ENCODE measurements at regions not wholly inside any gene's neighbourhood (a gene's known extent, or its start where the extent isn't known, plus 50 kb on each side); places are given as distances from the start of the nearest gene placed in this dataset.

DNA sequence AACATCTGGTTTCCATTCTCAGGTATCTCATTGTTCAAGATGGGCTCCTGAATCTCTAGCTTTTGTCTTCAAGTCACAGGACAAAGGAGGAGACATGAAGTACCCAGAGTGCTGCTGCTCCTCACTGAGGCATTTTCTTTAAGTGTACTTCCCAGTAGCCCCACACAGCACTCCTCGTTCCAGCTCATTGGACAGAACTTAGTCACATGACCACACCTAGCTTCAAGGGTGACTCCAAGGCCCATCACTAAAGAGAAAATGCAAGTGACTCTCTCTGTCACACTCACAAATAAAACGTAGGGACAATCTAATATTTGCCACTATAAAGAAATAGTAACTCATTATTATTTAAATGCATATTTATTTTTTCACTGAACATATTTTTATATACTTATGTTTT, 58.3 kb upstream of the NEUROD6 start:
- no CpG with 5 or more reads among the region's 2 CpGs for WGBS (ENCODE audit: insufficient coverage, insufficient read length)
- no peaks in the 10 kb centered on the region for H3K9me3 ChIP-seq (ENCODE audit: control insufficient read depth, insufficient read depth, low read length)

DNA sequence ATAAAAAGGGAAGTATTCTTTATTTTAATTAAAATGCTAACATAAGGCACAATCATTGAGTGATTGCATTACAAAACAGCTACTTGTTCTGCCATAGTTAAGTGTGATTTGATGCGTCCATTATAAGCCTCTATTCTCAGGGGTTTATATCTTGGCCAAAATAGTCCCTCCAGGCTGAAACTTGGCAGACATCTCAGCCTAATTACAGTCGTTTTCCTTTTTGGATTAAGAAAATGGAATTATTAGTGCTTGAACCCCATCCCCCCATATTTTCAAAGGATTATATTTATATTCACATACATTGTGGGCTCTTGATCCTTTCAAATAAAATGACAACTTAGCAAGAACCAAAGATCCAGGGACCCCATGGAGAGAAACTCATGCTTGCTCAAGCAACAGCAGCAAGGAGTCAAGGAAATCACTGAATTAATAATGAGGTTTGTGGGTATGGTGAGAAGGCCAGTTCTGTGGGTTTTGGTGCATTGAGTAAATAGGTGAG, 66.7 kb upstream of the NEUROD6 start:
- Histone ChIP-seq H3K9me3 (ENCODE audit: control insufficient read depth, insufficient read depth, low read length) (no peaks in the 10 kb centered on the region), H3K4me1 (ENCODE audit: control insufficient read depth, insufficient read depth, low read length) (no peaks in the 10 kb centered on the region), H3K27ac (ENCODE audit: low read length) (no peak overlapping the region), H3K4me3 (ENCODE audit: low read length) (no peak overlapping the region), H3K27me3 (ENCODE audit: control insufficient read depth, insufficient read depth, low read length) (no peaks in the 10 kb centered on the region), H3K36me3 (ENCODE audit: control insufficient read depth, insufficient read depth, low read length) (no peaks in the 10 kb centered on the region)
- no peak for DNase-seq (ENCODE audit: low read depth, low spot score)
- WGBS (ENCODE audit: insufficient coverage, insufficient read length) = no CpG with 5 or more reads among the region's 2 CpGs

More for the DNA sequence above, 58.3 kb upstream of the NEUROD6 start:
- Histone ChIP-seq H3K27ac (ENCODE audit: low read length) (no peak overlapping the region), H3K4me1 (ENCODE audit: control insufficient read depth, insufficient read depth, low read length) (no peaks in the 10 kb centered on the region), H3K27me3 (ENCODE audit: control insufficient read depth, insufficient read depth, low read length) (no peaks in the 10 kb centered on the region), H3K4me3 (ENCODE audit: low read length) (no peak overlapping the region), H3K36me3 (ENCODE audit: control insufficient read depth, insufficient read depth, low read length) (no peaks in the 10 kb centered on the region)
- no peak for DNase-seq (ENCODE audit: low read depth, low spot score)

DNA sequence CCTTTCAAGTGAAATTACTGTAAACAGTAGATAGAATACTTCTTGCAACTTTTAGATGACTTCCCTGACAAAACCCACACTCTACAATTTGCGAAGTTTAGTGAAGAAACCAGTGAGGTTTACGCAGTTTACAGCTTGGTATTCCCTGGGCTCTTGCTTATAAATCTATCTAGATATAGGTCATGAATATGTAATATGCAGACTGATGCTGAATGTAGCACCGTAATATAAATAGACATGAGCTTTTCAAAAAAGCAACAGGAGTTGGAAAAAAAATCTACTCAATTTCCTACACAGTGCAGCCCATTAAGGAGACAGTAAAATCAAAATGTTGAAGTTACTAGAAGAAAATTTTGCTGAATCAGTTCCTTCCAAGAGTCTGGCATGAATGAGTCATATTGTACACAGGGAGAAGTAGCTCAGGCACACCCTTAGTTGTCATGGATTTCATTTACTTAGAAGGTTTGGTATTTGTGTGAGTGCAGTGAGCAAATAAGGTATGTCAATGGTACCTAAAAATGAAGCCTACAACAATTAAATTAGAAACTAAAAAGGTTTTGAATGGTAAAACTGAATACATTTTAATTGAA, 67.7 kb upstream of the NEUROD6 start:
- no peaks in the 10 kb centered on the region for H3K4me1 ChIP-seq (ENCODE audit: control insufficient read depth, insufficient read depth, low read length)
- no peak overlapping the region for H3K27ac ChIP-seq (ENCODE audit: low read length)
- DNase-seq (ENCODE audit: low read depth, low spot score) = no peak
- WGBS (ENCODE audit: insufficient coverage, insufficient read length) = no CpG with 5 or more reads among the region's 3 CpGs
- H3K4me3 ChIP-seq (ENCODE audit: low read length) = no peak overlapping the region
- H3K9me3 ChIP-seq (ENCODE audit: control insufficient read depth, insufficient read depth, low read length) = no peaks in the 10 kb centered on the region
- no peaks in the 10 kb centered on the region for H3K36me3 ChIP-seq (ENCODE audit: control insufficient read depth, insufficient read depth, low read length)
- no peaks in the 10 kb centered on the region for H3K27me3 ChIP-seq (ENCODE audit: control insufficient read depth, insufficient read depth, low read length)

DNA sequence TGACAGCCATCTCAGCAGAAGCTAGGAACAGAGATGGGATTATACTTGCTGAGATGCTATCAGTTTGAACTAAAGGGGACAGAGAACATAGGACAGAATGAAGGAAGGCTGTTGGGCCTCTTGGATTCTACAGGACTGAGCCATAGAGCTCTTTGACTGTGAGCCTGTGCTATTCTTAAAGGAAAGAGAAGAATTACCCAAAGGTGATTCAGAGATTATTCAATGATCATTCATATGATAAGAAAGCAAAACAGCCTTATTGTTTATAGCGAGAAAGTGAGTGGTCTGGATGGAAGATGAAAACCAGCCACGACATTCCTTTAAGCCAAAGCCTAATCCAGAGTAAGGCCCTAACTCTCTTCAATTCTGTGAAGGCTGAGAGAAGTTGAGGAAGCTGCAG, 69.7 kb upstream of the NEUROD6 start:
- Histone ChIP-seq H3K4me1 (ENCODE audit: control insufficient read depth, insufficient read depth, low read length) (no peaks in the 10 kb centered on the region), H3K4me3 (ENCODE audit: low read length) (no peak overlapping the region), H3K27me3 (ENCODE audit: control insufficient read depth, insufficient read depth, low read length) (no peaks in the 10 kb centered on the region), H3K27ac (ENCODE audit: low read length) (no peak overlapping the region), H3K9me3 (ENCODE audit: control insufficient read depth, insufficient read depth, low read length) (no peaks in the 10 kb centered on the region), H3K36me3 (ENCODE audit: control insufficient read depth, insufficient read depth, low read length) (no peaks in the 10 kb centered on the region)
- WGBS (ENCODE audit: insufficient coverage, insufficient read length) = no CpG with 5 or more reads among the region's 2 CpGs
- no peak for DNase-seq (ENCODE audit: low read depth, low spot score)

DNA sequence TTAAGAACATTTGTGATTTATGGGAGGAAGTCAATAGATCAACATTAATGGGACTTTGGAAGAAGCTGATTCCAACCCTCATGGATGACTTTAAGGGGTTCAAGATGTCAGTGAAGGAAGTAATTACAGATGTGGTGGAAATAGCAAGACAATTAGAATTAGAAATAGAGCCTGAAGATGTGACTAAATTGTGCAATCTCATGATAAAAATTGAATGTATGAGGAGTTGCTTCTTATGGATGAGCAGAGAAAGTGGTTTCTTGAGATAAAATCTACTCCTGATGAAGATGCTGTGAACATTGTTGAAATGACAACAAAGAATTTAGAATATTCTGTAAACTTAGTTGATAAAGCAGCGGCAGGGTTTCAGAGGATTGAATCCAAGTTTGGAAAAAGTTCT, 70.9 kb upstream of the NEUROD6 start:
- no peaks in the 10 kb centered on the region for H3K36me3 ChIP-seq (ENCODE audit: control insufficient read depth, insufficient read depth, low read length)
- no peaks in the 10 kb centered on the region for H3K9me3 ChIP-seq (ENCODE audit: control insufficient read depth, insufficient read depth, low read length)
- no peak overlapping the region for H3K27ac ChIP-seq (ENCODE audit: low read length)
- no CpG with 5 or more reads among the region's 1 CpG for WGBS (ENCODE audit: insufficient coverage, insufficient read length)
- no peaks in the 10 kb centered on the region for H3K4me1 ChIP-seq (ENCODE audit: control insufficient read depth, insufficient read depth, low read length)
- no peak for DNase-seq (ENCODE audit: low read depth, low spot score)
- no peaks in the 10 kb centered on the region for H3K27me3 ChIP-seq (ENCODE audit: control insufficient read depth, insufficient read depth, low read length)
- no peak overlapping the region for H3K4me3 ChIP-seq (ENCODE audit: low read length)

DNA sequence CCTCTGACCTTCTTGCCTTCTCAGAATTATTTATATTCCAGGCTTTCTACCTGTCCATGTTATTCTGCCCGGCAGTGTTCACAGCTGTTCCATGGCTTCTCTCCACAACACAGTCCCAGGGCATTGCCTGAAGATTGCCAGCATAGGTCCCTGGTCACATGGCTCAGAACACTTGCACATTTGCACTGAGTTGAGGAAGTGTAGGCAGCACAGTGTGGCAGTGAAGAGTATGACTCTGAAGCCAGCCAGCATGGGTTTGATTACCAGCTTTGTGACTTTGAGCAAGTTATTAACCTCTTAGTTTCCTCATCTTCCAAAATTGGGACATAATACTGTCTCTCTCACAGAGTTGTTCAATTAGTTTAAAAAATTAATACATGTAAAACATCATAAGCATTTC, 73.2 kb upstream of the NEUROD6 start:
- no CpG with 5 or more reads among the region's 1 CpG for WGBS (ENCODE audit: insufficient coverage, insufficient read length)
- H3K27me3 ChIP-seq (ENCODE audit: control insufficient read depth, insufficient read depth, low read length) = no peaks in the 10 kb centered on the region

DNA sequence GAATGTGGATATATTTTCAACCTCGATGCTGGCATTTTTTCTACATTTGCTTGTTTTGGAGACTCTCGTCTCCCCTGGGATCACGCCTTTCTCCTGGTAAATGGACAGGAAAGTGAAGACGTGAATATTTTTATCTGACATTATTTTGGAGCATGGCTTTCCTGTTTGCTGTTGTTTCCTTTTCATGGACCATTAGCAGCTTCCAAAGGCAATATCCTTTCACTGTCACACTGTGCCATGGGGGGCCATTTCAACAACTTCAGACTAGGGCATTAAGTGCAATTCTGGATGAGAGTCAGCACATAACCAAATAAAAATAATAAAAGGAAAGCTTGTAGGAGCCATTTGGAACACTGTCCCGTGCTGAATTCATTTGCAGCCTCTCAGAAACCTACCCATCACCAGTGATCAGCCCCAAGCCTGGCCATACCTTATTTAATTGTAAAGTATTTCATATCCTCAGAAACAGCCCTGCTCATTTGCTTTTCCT, 75.9 kb upstream of the NEUROD6 start:
- Histone ChIP-seq H3K36me3 (ENCODE audit: control insufficient read depth, insufficient read depth, low read length) (no peaks in the 10 kb centered on the region), H3K9me3 (ENCODE audit: control insufficient read depth, insufficient read depth, low read length) (no peaks in the 10 kb centered on the region), H3K4me3 (ENCODE audit: low read length) (no peak overlapping the region), H3K27me3 (ENCODE audit: control insufficient read depth, insufficient read depth, low read length) (no peaks in the 10 kb centered on the region), H3K27ac (ENCODE audit: low read length) (no peak overlapping the region), H3K4me1 (ENCODE audit: control insufficient read depth, insufficient read depth, low read length) (no peaks in the 10 kb centered on the region)
- no peak for DNase-seq (ENCODE audit: low read depth, low spot score)
- no CpG with 5 or more reads among the region's 5 CpGs for WGBS (ENCODE audit: insufficient coverage, insufficient read length)

More for the DNA sequence above, 73.2 kb upstream of the NEUROD6 start:
- no peaks in the 10 kb centered on the region for H3K36me3 ChIP-seq (ENCODE audit: control insufficient read depth, insufficient read depth, low read length)
- no peak for DNase-seq (ENCODE audit: low read depth, low spot score)
- H3K4me3 ChIP-seq (ENCODE audit: low read length) = no peak overlapping the region
- H3K4me1 ChIP-seq (ENCODE audit: control insufficient read depth, insufficient read depth, low read length) = no peaks in the 10 kb centered on the region
- H3K9me3 ChIP-seq (ENCODE audit: control insufficient read depth, insufficient read depth, low read length) = no peaks in the 10 kb centered on the region
- H3K27ac ChIP-seq (ENCODE audit: low read length) = no peak overlapping the region

DNA sequence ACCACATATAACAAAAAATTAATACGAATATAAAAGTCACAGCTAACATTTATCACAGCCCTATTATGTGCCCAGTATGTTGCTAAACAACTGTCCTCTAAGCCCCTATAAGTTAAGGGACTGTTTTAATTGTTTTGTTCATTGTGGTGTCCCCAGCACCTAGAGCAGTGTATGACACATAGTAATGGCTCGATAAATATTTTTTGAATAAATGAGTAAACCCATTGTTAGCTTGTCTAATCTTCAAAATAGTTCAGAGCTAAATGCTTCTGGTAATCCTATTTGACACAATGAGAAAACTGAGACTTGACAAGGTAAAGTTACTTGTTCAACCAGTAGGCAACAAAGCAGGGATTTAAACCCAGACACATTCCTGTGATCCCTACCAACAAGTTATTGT, 78.4 kb upstream of the NEUROD6 start:
- DNase-seq (ENCODE audit: low read depth, low spot score) = no peak
- H3K9me3 ChIP-seq (ENCODE audit: control insufficient read depth, insufficient read depth, low read length) = no peaks in the 10 kb centered on the region
- no peaks in the 10 kb centered on the region for H3K36me3 ChIP-seq (ENCODE audit: control insufficient read depth, insufficient read depth, low read length)
- no peaks in the 10 kb centered on the region for H3K27me3 ChIP-seq (ENCODE audit: control insufficient read depth, insufficient read depth, low read length)
- H3K4me3 ChIP-seq (ENCODE audit: low read length) = no peak overlapping the region
- WGBS (ENCODE audit: insufficient coverage, insufficient read length) = no CpG with 5 or more reads among the region's 2 CpGs
- H3K4me1 ChIP-seq (ENCODE audit: control insufficient read depth, insufficient read depth, low read length) = no peaks in the 10 kb centered on the region
- no peak overlapping the region for H3K27ac ChIP-seq (ENCODE audit: low read length)

DNA sequence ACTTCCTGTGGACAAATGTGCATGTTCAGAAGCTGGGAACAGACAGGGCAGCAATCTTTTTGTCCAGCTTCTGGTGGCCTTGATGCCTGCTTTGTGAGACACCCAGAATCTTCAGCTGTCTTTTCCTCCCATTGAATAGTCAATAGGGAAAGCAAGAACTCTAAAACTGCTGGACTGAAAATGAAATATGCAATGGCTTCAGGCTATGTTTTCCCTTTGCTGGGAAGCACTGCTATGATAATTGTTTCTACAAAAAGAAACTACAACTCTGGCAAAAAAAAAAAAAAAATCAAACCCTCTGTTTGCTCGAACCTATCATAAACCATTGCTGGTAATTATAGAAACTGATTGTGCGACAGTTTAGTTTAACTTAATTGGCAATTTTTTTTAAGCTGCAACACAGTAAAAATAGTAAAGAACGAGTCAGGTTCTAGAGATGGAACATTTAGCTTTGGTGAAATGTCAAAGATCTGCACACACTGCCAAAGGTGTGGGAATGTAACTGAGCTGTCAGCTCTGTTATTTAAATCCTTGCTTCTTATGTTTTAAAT, 79.1 kb upstream of the NEUROD6 start:
- WGBS (ENCODE audit: insufficient coverage, insufficient read length) = no CpG with 5 or more reads among the region's 3 CpGs
- DNase-seq (ENCODE audit: low read depth, low spot score) = no peak
- no peak overlapping the region for H3K4me3 ChIP-seq (ENCODE audit: low read length)
- H3K27ac ChIP-seq (ENCODE audit: low read length) = no peak overlapping the region
- no peaks in the 10 kb centered on the region for H3K36me3 ChIP-seq (ENCODE audit: control insufficient read depth, insufficient read depth, low read length)
- H3K4me1 ChIP-seq (ENCODE audit: control insufficient read depth, insufficient read depth, low read length) = no peaks in the 10 kb centered on the region
- no peaks in the 10 kb centered on the region for H3K27me3 ChIP-seq (ENCODE audit: control insufficient read depth, insufficient read depth, low read length)
- H3K9me3 ChIP-seq (ENCODE audit: control insufficient read depth, insufficient read depth, low read length) = no peaks in the 10 kb centered on the region

DNA sequence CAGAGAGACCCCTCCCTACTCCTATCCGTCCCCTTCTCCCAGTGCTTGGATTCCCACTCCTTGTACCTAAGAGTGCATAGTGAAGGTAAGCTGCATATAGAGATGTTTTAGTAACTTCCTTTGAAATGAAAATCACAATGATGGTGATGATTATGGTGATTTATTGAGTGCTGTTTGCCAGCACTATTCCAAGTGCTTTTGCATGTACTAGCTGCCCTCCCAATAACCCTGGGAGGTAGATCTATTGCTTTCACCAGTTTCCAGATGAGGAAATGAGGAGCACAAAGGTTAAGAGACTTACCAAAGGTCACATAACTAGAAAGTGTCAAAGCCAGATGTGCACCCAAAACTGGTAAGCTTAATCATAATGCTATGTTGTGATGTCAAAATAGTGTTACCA, 80.4 kb upstream of the NEUROD6 start:
- H3K9me3 ChIP-seq (ENCODE audit: control insufficient read depth, insufficient read depth, low read length) = no peaks in the 10 kb centered on the region
- H3K4me3 ChIP-seq (ENCODE audit: low read length) = no peak overlapping the region
- no peak overlapping the region for H3K27ac ChIP-seq (ENCODE audit: low read length)
- no CpG with 5 or more reads among the region's 1 CpG for WGBS (ENCODE audit: insufficient coverage, insufficient read length)
- H3K27me3 ChIP-seq (ENCODE audit: control insufficient read depth, insufficient read depth, low read length) = no peaks in the 10 kb centered on the region
- H3K36me3 ChIP-seq (ENCODE audit: control insufficient read depth, insufficient read depth, low read length) = no peaks in the 10 kb centered on the region
- DNase-seq (ENCODE audit: low read depth, low spot score) = no peak
- H3K4me1 ChIP-seq (ENCODE audit: control insufficient read depth, insufficient read depth, low read length) = no peaks in the 10 kb centered on the region

DNA sequence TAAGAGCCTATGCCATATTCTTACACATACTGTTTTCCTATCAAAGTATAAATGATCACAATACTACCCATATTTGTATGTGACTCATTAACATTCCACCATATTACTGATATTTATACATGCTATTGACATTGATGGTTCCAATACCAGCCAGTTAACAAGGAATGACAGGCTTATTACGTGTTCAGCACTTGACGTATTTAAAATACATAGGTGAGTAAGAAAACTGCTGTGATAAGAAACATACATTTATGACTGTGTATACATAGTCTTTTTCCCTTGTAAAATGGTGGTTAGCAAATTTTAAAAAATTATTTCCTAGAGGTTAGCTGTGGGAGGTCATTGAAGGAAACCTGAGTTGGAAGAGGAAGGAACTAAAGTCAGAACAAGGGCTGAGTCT, 81.1 kb upstream of the NEUROD6 start:
- no peaks in the 10 kb centered on the region for H3K27me3 ChIP-seq (ENCODE audit: control insufficient read depth, insufficient read depth, low read length)
- H3K4me3 ChIP-seq (ENCODE audit: low read length) = no peak overlapping the region
- DNase-seq (ENCODE audit: low read depth, low spot score) = no peak
- H3K9me3 ChIP-seq (ENCODE audit: control insufficient read depth, insufficient read depth, low read length) = no peaks in the 10 kb centered on the region
- no peaks in the 10 kb centered on the region for H3K36me3 ChIP-seq (ENCODE audit: control insufficient read depth, insufficient read depth, low read length)
- no peaks in the 10 kb centered on the region for H3K4me1 ChIP-seq (ENCODE audit: control insufficient read depth, insufficient read depth, low read length)
- WGBS (ENCODE audit: insufficient coverage, insufficient read length) = no CpG with 5 or more reads among the region's 2 CpGs
- no peak overlapping the region for H3K27ac ChIP-seq (ENCODE audit: low read length)
